NCI-H146 (cell line): ENCODE measurements at regions not wholly inside any gene's neighbourhood (a gene's known extent, or its start where the extent isn't known, plus 50 kb on each side); places are given as distances from the start of the nearest gene placed in this dataset.
"Not testable (repeated sequence)": the region's sequence is repeated elsewhere in the genome, so short reads cannot be mapped to it uniquely, and the experiment has no call there.

Source experiments
- DNase-seq: peaks from one replicate; lab custom pipeline; 2025; lab: John Stamatoyannopoulos, UW

DNA sequence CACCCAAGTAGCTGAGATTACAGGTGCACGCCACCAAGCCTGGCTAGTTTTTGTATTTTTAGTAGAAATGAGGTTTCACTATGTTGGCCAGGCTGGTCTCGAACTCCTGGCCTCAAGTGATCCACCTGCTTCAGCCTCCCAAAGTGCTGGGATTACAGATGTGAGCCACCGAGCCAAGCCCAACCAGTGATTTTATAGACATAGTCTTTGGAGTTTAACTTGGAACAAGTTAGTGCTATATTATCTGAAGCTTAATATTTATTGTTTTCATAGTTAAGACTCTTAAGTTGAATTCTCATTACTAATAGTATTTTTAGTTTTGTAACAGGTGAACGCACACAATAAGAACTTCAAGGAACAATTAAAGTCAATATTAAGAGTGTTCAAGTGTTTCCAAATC is 122.1 kb downstream of the SPAG6 start:
- DNase-seq = not testable (repeated sequence)

- DNase-seq = no peak
Measured at GRCh38 chr10:22468570-22469320, 123.4 kb downstream of the SPAG6 start.

DNA sequence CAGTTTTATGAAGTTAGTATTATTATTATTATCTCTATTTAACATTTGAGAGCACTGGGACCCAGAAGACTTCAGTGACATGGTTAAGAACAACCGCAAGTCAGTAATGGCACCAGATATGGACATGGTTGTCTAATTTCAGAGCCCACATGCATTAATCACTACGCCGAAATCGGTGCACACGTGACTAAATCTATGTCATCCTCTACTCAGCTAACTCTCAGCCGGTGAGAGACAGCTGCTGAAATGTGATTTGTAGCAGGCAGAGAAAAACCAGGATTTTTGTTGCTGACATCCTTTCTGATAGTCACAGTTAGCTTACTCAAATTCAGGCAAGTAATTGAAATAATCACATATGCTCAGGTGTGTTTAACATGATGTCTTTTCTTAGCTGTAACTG is 127.7 kb downstream of the SPAG6 start:
- DNase-seq = no peak

DNA sequence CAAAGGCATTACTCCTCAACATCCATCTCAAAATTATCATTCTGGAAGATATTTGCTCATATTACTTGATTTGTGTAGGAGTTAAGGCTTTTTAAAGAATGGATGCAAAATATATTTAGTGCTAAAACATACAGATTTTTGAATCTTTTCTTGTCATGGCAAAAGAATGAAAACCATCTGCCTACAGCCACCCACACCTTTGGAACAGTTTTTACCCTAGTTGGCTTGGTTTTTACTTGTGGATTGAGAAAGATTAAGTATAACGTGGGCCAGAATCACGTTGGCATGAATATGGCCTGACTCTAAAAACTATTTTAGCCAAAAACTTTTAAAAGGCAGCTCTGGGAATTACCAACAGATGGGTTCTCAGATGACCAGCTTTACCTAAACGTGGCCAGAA is 128.2 kb downstream of the SPAG6 start:
- DNase-seq = no peak

DNA sequence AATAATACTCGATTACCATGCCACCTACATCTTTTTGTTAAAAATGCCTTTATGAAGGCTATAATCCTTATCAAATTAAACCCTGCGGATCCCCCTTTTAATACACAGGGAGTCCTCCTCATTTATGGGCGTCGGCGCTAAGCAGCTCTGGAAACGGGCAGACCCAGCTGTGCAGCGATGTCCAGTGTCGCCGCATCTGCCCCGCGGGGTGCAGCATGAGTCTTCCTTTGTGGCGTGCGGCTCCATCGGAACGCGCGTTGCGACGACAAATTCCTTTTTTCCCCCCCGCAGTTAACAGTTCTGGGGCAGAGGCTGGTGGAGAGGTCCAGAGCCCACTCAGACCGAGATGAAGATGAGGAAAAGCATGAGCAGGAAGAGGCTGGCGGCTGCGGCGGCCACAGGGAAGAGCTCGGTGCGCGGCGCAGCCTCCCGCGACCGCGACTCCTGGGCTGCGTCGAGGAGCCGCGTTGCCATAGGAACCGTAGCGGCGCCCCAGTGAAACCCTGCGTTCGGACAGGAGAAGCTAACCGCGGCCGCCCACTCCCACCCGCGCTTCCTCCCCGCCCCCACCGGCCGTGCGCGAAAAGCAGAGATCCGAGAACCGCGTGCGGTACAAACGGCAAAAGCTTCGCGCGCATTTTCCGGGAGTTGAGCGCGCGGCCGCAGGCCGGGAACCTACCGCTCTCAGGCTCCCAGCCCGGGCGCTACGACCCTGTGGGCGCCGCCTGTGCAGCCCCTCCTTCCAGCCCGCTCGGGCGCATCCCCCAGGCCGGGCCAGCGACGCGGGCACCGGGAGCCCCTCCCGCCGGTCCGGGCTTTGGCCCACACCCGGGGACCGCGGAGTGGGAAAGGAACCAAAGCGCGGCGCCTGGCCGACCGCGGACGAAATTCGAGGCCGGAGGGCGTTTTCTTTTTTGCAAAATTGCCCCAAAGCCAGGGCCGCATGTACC is 130.6 kb downstream of the SPAG6 start:
- DNase-seq = peak; percentile 68

GRCh38 chr10:22476601-22477321 is 131.5 kb downstream of the SPAG6 start:
- no peak for DNase-seq

GRCh38 chr10:22477334-22478287 is 132.3 kb downstream of the SPAG6 start:
- no peak for DNase-seq

- DNase-seq = no peak
Measured at GRCh38 chr10:22478555-22479334, 133.4 kb downstream of the SPAG6 start.

GRCh38 chr10:22479419-22479818 is 134.1 kb downstream of the SPAG6 start:
- no peak for DNase-seq

- no peak for DNase-seq
Measured at GRCh38 chr10:22481106-22481505, 135.8 kb downstream of the SPAG6 start.

GRCh38 chr10:22481687-22482539 is 136.6 kb downstream of the SPAG6 start:
- DNase-seq = no peak

DNA sequence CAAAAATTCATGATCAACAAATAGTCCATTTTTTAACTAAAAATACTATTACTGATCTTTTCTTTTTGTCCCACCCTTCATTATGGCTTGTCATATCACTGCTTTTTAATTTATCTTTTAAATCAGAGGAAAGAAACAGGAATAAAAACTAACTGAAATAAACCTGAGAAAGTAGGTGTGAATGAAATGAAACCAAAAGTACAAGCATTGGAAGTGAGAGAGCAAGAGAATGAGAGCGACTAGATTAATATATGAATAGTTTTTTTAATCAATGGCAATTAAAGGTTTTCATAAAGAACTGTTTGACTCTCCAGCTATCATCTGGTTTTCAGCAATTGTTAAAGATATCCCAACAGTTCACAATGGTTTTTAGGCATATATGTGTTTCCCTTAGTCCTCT is 137.8 kb downstream of the SPAG6 start:
- DNase-seq = no peak
